ENCODE measurements at regions not wholly inside any gene's neighbourhood (a gene's known extent, or its start where the extent isn't known, plus 50 kb on each side); places are given as distances from the start of the nearest gene placed in this dataset.
"Not testable (repeated sequence)": the region's sequence is repeated elsewhere in the genome, so short reads cannot be mapped to it uniquely, and the experiment has no call there.

DNA sequence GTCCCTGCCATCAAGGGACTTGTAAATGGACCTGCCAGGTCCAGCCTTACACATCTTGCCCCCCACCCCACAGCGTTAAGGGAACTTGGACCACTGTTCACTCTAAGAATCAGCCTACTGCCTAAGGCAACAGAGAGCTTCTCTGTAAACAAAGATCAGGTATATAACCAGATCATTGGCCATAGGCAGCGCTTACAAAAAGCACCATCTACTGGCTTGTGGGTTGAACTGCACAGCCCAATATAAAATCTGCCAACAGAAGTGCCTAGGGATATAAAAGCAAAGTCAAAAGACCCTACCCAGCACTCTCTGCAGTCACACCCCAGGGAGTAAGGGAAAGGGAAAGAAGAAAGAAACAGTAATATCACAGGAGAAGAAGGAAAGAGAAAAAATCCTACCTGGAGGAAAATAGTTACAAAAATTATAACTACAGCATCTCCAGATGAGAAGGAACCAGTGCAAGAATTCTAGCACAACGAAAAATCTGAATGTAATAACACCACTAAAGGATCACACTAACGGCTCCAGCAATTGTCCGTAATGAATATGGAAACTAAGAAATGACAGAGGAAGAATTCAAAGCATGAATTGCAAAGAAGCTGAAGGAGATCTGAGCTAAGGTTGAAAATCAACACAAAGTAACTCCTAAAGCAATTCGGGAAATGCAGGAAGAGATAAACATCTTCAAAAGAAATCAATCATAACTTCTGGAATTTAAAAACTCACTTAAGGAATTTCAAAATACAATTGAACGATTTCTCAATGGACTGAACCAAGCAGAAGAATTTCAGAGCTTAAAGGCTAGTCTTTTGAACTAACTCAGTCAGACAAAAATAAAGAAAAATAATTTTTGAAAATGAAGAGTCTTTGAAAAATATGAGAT, 95.2 kb upstream of the PCED1B start:
- DNase-seq (ENCODE audit: low read depth) = peak; percentile 72

DNA sequence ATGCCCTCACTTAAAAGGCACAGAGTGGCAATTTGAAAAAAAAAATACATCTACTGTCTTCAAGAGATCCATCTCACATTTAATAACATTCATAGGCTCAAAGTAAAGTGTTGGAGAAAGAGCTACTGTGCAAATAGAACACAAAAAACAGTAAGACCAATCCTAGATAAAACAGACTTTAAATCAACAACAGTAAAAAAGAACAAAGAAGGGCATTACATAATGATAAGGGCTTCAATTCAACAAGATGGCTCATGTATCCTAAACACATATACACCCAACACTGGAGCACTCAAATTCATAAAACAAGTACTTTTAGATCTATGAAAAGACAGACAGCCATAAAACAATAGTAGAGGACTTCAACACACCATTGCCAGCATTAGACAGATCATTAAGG, 93.6 kb upstream of the PCED1B start:
- no peak for DNase-seq (ENCODE audit: low read depth)

DNA sequence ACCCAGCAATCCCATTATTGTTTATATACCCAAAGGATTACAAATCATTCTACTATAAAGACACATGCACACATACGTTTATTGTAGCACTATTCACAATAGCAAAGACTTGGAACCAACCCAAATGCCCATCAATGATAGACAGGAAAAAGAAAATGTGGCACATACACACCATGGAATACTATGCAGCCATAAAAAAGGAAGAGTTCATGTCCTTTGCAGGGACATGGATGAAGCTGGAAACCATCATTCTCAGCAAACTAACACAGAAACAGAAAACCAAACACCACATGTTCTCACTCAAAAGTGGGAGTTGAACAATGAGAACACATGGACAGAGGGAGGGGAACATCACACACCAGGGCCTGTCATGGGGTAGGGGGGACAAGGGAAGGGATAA, 91.3 kb upstream of the PCED1B start:
- DNase-seq (ENCODE audit: low read depth) = not testable (repeated sequence)

DNA sequence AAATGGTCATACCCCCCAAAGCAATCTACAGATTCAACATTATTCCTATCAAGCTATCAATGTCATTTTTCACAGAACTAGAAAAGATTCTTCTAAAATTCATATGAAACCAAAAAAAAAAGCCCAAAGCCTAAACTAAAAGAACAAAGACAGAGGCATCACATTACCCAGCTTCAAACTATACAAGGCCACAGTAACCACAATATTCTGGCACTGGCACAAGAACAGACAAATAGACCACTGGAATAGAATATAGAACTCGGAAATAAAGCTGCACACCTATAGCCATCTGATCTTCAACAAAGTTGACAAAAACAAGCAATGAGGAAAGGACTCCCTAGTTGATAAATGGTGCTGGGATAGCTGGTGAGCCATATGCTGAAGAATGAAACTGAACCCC, 89.2 kb upstream of the PCED1B start:
- no peak for DNase-seq (ENCODE audit: low read depth)

DNA sequence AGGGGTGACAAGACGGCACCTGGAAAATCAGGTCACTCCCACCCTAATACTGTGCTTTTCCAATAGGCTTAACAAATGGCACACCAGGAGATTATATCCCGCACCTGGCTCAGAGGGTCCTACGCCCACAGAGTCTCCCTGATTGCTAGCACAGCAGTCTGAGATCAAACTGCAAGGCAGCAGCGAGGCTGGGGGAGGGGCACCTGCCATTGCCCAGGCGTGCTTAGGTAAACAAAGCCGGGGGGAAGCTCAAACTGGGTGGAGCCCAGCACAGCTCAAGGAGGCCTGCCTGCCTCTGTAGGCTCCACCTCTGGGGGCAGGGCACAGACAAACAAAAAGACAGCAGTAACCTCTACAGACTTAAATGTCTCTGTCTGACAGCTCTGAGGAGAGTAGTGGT, 87.4 kb upstream of the PCED1B start:
- DNase-seq (ENCODE audit: low read depth) = not testable (repeated sequence)

DNA sequence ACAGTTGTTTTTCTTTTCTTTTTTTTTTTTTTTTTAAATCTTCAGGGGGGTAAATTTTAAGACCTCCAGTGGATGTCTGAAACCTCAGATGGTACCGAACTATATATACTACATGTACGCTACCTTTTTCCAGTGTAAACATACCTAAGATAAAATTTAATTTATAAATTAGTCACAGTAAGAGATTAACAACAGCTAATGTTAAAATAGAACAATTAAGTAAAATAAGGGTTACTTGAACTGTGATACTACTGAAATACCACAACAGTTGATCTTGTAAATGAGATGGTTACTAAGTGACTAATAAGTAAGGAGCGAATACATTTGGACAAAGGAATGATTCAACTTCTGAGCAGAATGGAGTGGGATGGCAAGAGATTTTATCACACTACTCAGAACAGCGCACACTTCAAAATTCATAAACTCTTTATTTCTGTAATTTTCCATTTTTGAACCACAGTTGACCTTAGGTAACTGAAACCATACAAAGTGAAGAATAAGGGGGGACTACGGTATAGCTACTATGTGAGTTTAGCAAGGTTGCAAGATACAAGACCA, 80.5 kb upstream of the PCED1B start:
- DNase-seq (ENCODE audit: low read depth) = peak; percentile 70

DNA sequence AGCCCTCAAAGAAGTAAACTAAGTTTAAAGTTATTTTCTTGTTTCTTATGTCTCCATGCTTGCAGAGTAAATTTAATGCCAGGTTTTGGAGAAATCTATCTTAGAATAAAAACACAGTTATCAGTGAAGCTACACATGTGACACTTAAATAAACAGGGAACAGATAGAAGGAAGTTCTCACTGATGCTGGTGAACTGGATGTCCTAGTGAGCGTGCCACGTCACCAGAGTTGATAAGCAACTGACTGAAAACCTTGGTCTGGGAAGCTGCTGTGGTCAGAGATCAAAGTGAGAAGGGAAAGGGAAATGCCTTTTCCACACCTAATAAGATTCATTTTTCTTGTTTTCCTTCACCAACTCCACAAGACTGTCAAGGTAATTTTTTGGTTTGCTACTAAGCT, 74.8 kb upstream of the PCED1B start:
- peak; percentile 42 for DNase-seq (ENCODE audit: low read depth)

DNA sequence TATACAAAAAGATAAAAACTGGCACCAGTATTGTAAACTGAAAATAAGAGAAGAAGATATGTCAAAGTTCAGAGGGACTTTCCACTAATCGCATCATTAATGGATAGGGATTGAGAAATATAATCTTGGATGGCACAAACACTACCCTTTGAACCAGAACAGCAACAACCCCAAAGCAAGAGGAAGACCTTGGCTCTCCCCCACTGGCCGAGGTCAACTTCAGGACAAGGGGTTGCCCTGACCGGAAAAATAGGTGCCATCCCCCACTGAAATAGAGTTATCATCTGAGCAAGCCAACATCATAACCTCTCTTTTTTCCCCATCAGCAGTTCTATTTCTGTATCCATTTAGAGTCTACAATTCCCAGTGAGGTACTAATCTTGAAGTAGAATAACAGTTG, 72.4 kb upstream of the PCED1B start:
- no peak for DNase-seq (ENCODE audit: low read depth)

DNA sequence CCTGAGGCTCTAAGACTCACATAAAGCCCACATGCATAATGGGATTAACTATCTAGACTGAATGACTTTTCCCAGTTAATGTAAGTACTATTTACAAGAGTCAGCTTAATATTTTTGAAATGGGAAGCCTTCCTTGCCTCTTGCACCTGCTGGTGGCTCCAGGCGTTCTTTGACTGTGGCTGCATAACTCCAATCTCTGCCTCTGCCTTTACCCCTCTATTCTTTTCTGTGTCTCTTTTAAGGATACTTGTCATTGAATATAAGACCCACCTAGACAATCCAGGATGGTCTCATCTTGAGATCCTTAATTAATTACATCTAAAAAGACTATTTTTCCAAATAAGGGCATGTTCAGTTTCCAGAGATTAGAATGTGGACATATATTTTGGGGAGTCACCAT, 66.9 kb upstream of the PCED1B start:
- DNase-seq (ENCODE audit: low read depth) = no peak

DNA sequence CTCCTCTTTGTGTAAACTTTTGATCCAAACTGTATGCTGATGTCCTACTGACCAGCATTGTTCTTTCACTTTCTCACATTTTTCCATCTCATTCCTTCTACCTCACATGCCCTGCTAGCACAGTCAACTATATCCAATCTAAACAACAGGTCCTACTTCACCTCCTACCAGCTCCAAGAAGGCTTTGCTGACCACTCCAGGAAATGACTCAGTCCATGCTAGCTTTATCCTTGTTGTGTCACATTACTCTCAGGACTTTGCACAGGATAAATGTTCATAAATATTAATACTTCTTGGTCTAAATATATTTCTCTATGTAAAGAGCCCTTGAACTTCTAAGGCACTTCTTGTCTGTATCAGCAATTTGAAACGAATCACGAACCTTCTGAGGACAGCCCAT, 64.9 kb upstream of the PCED1B start:
- DNase-seq (ENCODE audit: low read depth) = peak; percentile 82

DNA sequence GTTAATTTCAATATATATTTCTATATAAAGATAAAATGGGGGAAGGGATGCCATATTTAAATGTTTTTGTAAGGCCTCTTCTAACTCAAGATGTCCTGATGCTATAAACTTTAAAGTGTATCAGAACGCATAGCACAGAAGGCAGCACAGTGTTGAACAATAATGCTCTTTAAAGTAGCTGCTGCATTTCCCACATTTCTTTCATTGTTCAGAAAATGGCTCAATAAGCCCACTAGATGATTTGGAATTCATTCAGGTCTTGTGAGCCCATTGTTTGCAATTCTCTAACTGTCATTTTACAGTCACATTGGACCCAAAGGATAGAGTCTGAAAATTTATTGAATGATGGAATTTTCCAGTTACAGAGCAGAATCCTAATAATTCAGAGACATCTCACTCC, 64.0 kb upstream of the PCED1B start:
- DNase-seq (ENCODE audit: low read depth) = no peak

DNA sequence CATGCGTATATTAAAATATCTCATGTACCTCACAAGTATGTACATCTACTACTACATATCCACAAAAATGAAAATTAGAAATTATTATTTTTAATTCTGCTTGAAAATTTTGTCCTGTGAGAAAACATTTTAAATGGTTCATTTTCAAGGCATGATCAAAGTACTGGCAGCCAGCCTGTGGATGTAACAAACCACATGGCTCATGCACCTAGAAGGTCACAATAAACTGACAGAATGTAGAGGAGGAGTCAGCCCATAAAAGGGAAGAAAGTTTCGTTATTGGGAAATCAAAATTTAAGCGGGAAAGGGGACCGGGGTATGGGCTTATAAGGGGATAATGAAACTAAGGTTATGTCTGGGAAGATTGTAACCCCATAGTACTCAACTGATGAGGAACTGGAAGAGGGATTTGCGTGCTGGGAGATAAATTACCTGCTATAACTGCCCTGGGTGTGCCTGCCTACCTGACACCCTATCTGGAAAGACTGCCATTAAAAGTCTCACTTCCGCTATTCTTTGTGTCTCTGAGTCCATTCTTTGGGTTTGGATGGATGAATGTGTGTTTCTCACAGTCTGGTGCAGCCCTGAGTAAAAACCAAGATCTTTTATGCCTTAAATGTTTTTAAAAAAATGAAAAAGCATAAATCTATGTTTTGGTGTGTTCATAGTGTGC, 62.2 kb upstream of the PCED1B start:
- no peak for DNase-seq (ENCODE audit: low read depth)

DNA sequence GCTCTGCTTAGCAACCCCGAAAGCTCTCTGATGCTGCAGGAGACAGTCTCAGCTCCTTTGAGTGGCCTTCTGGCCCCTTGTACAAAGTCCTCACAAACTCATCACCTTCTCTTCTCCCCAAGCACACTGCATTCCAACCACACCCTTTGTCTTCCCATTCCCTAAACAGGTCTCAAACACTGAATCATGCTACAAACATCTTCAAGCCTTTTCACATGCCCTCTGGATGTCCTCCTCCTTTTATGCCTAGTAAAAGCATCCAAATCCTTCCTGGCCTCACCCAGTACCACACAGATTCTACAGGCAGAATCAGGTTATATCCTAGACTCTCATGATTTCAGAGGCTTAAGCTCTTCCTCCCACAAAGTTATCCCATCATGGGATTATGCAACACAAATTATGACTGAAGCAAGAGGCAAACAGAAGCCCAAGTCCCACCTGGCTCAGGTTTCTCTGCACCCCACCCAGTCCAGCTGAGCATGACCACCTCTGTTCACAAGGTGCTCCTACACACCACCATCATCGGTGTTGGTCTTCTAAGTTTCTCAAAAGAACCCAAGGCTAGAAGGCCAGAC, 61.4 kb upstream of the PCED1B start:
- DNase-seq (ENCODE audit: low read depth) = peak; percentile 59

DNA sequence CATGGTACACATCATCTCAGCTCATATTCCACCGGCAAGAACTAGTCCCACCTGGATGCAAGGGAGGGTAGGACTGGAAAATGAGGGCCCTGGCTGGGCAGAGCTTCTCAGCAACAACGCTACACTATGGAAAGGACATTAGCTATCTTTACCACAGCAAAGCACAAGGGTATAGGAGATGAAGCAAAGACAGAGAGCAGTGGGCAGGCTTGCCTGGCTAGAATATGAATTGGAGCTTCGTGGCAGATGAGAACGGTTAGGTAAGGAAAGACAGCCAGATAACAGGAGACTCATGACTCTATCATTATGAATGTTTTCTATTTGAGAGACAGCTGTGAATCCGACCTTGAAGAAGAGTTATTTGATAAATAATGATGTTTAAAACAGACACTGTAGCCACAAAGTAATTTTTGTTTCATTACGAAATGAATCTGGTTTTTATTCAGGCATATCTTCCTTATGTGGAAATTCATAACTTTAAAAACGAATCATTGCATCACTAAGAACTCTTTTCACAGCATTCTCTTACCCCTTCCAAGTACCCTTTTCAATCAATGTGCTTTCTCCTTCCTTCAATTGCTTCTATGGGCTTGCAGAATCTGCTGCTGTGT, 59.1 kb upstream of the PCED1B start:
- DNase-seq (ENCODE audit: low read depth) = no peak

DNA sequence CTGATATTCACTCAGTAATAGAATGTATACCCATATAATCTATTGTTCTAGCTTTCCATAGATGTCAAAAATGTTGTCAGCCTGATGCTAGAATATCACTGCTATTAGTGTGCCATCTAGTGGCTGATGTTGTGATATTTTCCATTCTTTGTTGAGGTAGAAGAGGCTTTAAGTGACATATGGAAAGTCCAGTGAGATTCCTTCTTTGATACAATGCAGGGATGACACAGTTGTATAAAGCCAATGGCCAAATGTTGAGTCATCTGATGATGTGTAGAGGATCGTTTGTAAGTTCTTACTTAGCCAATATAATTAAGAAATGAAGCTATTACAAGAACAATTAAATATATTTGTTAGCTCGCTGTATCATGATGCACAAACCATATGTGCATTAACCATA, 58.1 kb upstream of the PCED1B start:
- DNase-seq (ENCODE audit: low read depth) = peak; percentile 91

DNA sequence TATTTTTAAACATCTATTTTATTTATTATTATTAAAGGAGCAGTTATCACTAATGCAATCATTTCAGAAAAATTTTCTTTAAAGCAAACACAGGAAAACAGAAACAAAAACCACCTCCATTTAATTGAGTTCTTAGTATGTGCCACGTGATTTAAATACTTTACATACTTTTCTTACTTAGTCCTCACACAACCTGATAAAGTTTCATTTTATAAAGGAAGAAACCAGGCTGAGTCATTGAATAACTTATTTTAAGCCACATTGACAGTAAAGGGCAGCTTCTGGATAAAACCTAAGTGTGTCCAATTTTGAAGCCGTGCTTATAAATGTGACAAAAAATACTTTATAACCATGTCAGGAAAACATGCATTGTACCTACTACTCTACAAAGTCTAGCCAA, 57.1 kb upstream of the PCED1B start:
- peak; percentile 76 for DNase-seq (ENCODE audit: low read depth)

DNA sequence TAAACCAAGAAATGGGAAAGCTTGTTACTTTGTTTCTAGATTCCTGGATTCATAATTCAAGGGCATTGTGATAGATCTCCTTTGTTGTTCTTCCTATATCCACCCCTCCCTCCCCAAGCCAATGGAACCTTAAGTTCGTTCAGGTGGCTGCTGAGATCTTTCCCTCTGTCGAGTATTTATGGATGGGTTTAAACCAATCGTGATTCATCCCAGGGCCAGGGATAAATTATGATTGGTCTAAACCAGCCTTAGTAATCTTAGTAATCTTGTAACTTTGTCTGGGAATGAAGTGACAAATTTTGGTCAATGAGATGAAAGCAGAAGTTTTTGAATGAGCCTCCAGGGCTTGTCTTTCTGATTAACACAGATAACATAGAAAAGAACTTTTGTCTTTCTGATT, 56.1 kb upstream of the PCED1B start:
- no peak for DNase-seq (ENCODE audit: low read depth)

DNA sequence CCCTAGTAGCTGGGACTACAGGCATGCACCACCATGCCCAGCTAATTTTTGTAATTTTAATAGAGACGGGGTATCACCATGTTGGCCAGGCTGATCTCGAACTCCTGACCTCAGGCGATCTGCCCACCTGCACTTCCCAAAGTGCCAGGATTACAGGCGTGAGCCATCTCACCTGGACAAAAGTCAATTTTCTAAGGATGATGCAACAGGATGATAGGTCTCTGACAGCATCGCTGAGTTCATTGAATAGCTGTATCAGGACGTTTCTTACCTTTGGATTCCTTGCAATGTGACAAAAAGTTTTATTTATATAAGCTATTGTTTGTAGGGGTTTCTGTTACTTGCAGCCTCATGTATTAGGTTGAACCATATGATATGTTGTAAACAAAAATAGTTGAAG, 55.5 kb upstream of the PCED1B start:
- no peak for DNase-seq (ENCODE audit: low read depth)

DNA sequence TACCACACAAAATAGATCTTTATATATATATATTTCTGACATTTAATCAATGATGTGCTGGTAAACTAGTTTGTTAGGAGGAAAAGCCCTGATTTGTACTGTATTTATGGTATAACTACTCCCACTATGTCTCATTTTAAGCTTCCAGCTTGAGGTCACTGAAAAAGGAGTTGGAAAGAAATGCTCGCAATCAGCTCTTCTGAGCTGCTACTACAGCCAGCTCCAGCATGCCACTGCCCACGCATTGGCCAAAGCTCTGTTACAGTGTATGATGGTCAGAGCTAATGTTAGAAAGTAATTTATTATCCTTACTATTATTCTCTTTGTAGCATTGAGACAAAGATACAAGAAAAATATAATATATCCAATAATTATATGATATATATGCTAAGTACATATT, 55.0 kb upstream of the PCED1B start:
- no peak for DNase-seq (ENCODE audit: low read depth)

DNA sequence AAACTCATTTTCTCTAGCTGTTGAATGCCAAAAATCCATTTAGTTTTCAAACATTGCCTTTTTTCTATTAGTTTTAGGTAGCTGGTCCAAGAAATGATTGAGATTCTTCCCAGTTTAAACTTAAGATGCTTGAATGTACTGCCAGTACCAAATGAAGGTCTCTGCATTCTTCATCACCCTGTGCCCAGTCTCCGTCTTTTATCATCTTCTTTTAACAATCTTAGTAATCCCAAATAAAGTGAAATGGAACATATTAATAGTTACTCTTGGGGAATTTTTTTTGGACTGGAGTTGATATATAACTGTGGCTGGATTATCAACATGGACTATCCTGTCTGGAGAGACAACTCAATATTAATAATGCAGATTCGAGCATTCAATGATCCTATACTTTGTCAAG, 54.1 kb upstream of the PCED1B start:
- no peak for DNase-seq (ENCODE audit: low read depth)

DNA sequence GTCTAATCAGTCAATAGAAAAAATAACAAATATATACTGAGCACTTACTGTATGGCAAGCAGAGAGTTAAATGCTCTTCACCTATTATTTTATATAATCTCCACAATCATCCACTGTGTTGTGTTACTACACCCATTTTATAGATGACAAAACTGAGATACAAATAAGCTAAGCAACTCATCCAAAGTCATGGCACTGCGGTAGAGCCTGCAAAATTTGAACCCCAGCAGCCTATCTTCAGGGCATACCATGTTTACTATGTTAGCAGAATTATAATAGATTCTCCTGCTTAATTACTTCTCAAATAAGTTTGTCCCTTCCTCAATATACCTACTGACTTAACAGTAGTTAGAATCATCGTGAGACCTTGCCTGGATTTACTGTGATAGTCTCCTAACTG, 53.6 kb upstream of the PCED1B start:
- no peak for DNase-seq (ENCODE audit: low read depth)

DNA sequence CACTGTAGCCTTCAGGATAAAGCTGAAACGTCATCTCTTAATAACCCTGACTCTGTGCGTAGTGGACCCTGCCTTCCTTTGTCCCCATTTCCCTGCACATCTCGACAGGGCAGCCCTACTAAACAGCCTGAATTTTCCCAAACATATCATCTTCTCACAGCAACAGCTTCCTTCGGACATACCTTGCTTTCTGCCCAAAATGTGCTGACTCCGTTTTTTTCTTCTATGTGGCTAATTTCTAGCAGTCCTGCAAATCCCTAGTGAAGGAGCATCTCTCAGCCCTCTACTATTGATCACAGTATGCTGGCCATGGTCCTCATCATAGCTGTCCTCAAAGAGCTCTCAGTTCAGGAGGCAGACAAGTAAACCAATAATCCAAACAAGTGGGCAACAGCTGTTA, 53.1 kb upstream of the PCED1B start:
- no peak for DNase-seq (ENCODE audit: low read depth)
